ENCODE measurements at regions not wholly inside any gene's neighbourhood (a gene's known extent, or its start where the extent isn't known, plus 50 kb on each side); places are given as distances from the start of the nearest gene placed in this dataset.

DNA sequence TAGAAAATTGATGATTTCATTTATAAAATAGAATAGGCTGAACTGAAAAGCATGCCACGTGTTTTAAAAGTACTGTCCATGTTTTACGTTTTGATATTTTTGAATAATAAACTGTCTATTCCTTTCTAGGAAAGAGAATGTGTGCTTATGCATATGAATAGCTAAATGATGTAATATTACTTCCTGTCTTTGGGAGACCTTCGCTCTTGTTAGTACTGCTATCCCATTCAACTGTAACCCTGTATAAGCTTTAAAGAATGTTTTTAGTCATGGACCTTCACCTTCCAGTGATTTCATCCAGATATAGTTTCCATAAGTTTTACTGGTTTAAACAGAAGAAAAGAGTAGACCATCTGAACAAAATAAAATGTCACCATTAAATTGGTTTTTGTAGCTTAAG is 274.4 kb upstream of the SEMA3A start:
- TF ChIP-seq CTCF (IDR thresholded peaks at IDR 0.05) (no peak), POLR2A (IDR thresholded peaks at IDR 0.05) (no peak)

Data from right lobe of liver (tissue), 4 donors.